ENCODE measurements at regions not wholly inside any gene's neighbourhood (a gene's known extent, or its start where the extent isn't known, plus 50 kb on each side); places are given as distances from the start of the nearest gene placed in this dataset.

- TF ChIP-seq CTCF (IDR thresholded peaks at IDR 0.05; ENCODE audit: low read length), result no peak
- TF ChIP-seq EZH2 (IDR thresholded peaks at IDR 0.05; ENCODE audit: borderline replicate concordance, low read length), result no peak
These were observed 2026.1 kb upstream of the CELF4 start for GRCh38 chr18:39591649-39592048.
